ENCODE measurements at regions not wholly inside any gene's neighbourhood (a gene's known extent, or its start where the extent isn't known, plus 50 kb on each side); places are given as distances from the start of the nearest gene placed in this dataset.

DNA sequence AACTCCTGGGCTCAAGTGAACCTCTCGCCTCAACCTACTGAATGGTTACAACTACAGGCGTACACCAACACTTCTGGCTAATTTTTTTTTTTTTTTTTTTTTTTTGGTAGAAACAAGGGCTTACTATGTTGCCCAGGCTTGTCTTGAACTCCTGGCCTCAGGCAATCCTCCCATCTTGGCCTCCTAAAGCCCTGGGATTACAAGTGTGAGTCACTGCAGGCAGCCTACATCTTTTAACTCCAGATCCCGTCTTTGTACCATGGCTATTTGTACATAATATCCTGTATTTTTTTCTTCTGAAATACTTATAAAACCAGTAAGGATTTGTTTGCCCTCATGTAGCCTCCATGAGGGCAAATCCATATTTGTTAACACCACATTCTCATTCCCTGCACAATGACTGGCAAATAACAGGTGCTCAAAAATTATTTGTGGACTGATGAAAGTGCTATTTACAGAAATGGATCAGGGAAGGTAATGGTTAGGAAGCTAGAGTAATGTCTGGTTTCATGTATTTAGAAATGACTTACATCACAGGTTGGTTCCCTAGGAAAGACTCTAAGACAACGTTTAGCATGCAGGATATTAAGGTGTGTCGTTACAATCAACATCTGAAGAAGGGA, 51.9 kb upstream of the POU5F2 start:
- no peak for DNase-seq (ENCODE audit: low spot score, unreplicated experiment)
- H3K27me3 Mint-ChIP-seq = no peaks in the 10 kb centered on the region
- H3K27ac Mint-ChIP-seq = no peak overlapping the region
- TF ChIP-seq, protein P1, sequence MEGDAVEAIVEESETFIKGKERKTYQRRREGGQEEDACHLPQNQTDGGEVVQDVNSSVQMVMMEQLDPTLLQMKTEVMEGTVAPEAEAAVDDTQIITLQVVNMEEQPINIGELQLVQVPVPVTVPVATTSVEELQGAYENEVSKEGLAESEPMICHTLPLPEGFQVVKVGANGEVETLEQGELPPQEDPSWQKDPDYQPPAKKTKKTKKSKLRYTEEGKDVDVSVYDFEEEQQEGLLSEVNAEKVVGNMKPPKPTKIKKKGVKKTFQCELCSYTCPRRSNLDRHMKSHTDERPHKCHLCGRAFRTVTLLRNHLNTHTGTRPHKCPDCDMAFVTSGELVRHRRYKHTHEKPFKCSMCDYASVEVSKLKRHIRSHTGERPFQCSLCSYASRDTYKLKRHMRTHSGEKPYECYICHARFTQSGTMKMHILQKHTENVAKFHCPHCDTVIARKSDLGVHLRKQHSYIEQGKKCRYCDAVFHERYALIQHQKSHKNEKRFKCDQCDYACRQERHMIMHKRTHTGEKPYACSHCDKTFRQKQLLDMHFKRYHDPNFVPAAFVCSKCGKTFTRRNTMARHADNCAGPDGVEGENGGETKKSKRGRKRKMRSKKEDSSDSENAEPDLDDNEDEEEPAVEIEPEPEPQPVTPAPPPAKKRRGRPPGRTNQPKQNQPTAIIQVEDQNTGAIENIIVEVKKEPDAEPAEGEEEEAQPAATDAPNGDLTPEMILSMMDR (IDR thresholded peaks at IDR 0.05; ENCODE audit: unreplicated experiment) = no peak
- H3K4me3 Mint-ChIP-seq (ENCODE audit: low read depth) = no peak overlapping the region
- peaks cover 17% of the 10 kb centered on the region for H3K4me1 Mint-ChIP-seq (ENCODE audit: low read depth)
- H3K36me3 Mint-ChIP-seq (ENCODE audit: insufficient read depth) = no peaks in the 10 kb centered on the region
- H3K9me3 Mint-ChIP-seq (ENCODE audit: low read depth) = no peaks in the 10 kb centered on the region

DNA sequence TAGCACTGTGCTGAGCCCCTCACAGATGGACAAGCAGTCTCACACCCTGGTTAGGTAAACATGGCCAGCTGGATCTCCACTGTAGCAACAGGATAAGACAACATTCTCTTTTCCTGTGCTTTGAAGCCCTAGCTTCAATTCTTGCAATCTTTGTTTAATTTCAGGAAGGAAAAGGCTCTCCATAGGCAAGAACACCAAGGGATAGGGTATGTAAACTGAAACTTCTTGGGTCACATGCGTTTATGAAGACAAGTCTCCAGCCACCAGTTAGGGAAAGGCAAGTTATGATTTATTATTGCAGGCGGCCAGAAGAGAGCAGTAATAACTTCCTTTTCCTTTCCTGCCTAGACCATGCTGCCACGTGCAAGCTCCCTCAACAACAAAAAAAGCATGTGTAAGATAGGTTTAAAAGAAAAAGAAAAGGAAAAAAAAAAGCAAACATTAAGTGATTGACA, 50.1 kb upstream of the POU5F2 start:
- no peak overlapping the region for H3K27ac Mint-ChIP-seq
- no peak overlapping the region for H3K4me3 Mint-ChIP-seq (ENCODE audit: low read depth)
- no peaks in the 10 kb centered on the region for H3K27me3 Mint-ChIP-seq
- H3K36me3 Mint-ChIP-seq (ENCODE audit: insufficient read depth) = no peaks in the 10 kb centered on the region
- DNase-seq (ENCODE audit: low spot score, unreplicated experiment) = no peak
- H3K9me3 Mint-ChIP-seq (ENCODE audit: low read depth) = no peaks in the 10 kb centered on the region
- TF ChIP-seq, protein P1 (IDR thresholded peaks at IDR 0.05; ENCODE audit: unreplicated experiment) = no peak
- H3K4me1 Mint-ChIP-seq (ENCODE audit: low read depth) = peaks cover 23% of the 10 kb centered on the region

All from progenitor cell of endocrine pancreas (in vitro differentiated cells).